KMS-11 (cell line): ENCODE measurements at regions not wholly inside any gene's neighbourhood (a gene's known extent, or its start where the extent isn't known, plus 50 kb on each side); places are given as distances from the start of the nearest gene placed in this dataset.

Experiments used
- H2AFZ ChIP-seq: fragments of 200-600 bp; sonication (generic); 2 replicates; pipeline ENCODE4 v1.6.1; 2016; ENCODE audit warnings: antibody characterized with exemption, mixed run types, low read depth
- H3K27ac ChIP-seq: fragments of 200-600 bp; sonication (generic); 2 replicates; pipeline ENCODE4 v1.6.1; 2016; ENCODE audit warnings: mild to moderate bottlenecking, mixed run types
- H3K27me3 ChIP-seq: fragments of 200-600 bp; sonication (generic); 2 replicates; pipeline ENCODE4 v1.6.1; 2017; ENCODE audit warnings: mild to moderate bottlenecking, low read depth, mixed run types, moderate library complexity; ENCODE audit not compliant: insufficient read depth
- H3K36me3 ChIP-seq: fragments of 200-600 bp; sonication (generic); 2 replicates; pipeline ENCODE4 v1.6.1; 2017; ENCODE audit warnings: mild to moderate bottlenecking, mixed run types; ENCODE audit not compliant: insufficient read depth
- H3K4me1 ChIP-seq: fragments of 200-600 bp; sonication (generic); 2 replicates; pipeline ENCODE4 v1.6.1; 2016; ENCODE audit warnings: mild to moderate bottlenecking, low read depth, mixed run types; ENCODE audit not compliant: poor library complexity, severe bottlenecking
- H3K4me2 ChIP-seq: fragments of 200-600 bp; sonication (generic); 2 replicates; pipeline ENCODE4 v1.7.0; 2016; ENCODE audit warnings: mild to moderate bottlenecking, mixed run types
- H3K4me3 ChIP-seq: fragments of 200-600 bp; sonication (generic); IDR thresholded peaks from 2 replicates; pipeline ENCODE4 v1.6.1; 2017; ENCODE audit warnings: low read depth, low read length, mixed read lengths; ENCODE audit not compliant: insufficient read depth
- H3K79me2 ChIP-seq: fragments of 200-600 bp; sonication (generic); 2 replicates; pipeline ENCODE4 v1.6.1; 2016; ENCODE audit warnings: low read depth, mixed run types; ENCODE audit not compliant: insufficient read depth
- H3K9ac ChIP-seq: fragments of 200-600 bp; sonication (generic); 2 replicates; pipeline ENCODE4 v1.6.1; 2016; ENCODE audit warnings: mild to moderate bottlenecking, mixed run types
- H4K20me1 ChIP-seq: fragments of 200-600 bp; sonication (generic); 2 replicates; pipeline ENCODE4 v1.6.1; 2016; ENCODE audit warnings: mild to moderate bottlenecking, mixed run types; ENCODE audit not compliant: insufficient read depth
- TF ChIP-seq, protein P1 (sequence below): fragments of 200-600 bp; sonication (generic); conservative IDR thresholded peaks from 2 replicates; pipeline ENCODE4 v1.6.1; 2017; ENCODE audit warnings: low read depth, mild to moderate bottlenecking, antibody characterized with exemption, low read length, moderate library complexity, mixed read lengths

- TF ChIP-seq, protein P1, sequence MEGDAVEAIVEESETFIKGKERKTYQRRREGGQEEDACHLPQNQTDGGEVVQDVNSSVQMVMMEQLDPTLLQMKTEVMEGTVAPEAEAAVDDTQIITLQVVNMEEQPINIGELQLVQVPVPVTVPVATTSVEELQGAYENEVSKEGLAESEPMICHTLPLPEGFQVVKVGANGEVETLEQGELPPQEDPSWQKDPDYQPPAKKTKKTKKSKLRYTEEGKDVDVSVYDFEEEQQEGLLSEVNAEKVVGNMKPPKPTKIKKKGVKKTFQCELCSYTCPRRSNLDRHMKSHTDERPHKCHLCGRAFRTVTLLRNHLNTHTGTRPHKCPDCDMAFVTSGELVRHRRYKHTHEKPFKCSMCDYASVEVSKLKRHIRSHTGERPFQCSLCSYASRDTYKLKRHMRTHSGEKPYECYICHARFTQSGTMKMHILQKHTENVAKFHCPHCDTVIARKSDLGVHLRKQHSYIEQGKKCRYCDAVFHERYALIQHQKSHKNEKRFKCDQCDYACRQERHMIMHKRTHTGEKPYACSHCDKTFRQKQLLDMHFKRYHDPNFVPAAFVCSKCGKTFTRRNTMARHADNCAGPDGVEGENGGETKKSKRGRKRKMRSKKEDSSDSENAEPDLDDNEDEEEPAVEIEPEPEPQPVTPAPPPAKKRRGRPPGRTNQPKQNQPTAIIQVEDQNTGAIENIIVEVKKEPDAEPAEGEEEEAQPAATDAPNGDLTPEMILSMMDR = no peak
Observed at GRCh38 chr18:24677011-24677410, 216.6 kb downstream of the HRH4 start.

DNA sequence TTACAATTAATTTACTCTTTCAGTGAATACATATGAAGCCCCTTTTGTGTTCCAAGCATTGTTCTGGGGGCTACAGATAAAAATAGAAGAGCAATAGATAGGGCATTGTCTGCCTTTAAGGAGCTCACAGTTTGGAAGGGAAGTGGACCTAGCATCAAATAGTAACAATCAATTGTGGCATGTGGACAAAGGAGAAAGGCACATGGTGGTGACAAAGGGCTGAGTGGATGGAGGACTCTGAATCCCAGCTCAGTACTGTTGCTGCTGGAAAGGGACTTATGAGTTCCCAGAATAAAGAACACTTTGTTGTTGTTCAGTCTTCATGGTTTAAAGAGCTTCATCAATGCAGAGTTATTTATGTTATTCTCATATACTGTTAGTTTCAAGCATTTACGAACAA lies 217.7 kb downstream of the HRH4 start:
- no peak overlapping the region for H3K4me3 ChIP-seq
- no peaks in the 10 kb centered on the region for H3K36me3 ChIP-seq
- no peak overlapping the region for H3K27ac ChIP-seq
- TF ChIP-seq, protein P1 = no peak
- H3K79me2 ChIP-seq = no peaks in the 10 kb centered on the region
- H3K9ac ChIP-seq = no peak overlapping the region
- no peak overlapping the region for H2AFZ ChIP-seq
- no peaks in the 10 kb centered on the region for H4K20me1 ChIP-seq
- H3K4me1 ChIP-seq = peaks cover 32% of the 10 kb centered on the region
- H3K27me3 ChIP-seq = no peaks in the 10 kb centered on the region
- H3K4me2 ChIP-seq = no peak overlapping the region

More at GRCh38 chr18:24677011-24677410, 216.6 kb downstream of the HRH4 start:
- no peaks in the 10 kb centered on the region for H4K20me1 ChIP-seq
- peaks cover 42% of the 10 kb centered on the region for H3K4me1 ChIP-seq
- H3K4me2 ChIP-seq = no peak overlapping the region
- H3K36me3 ChIP-seq = no peaks in the 10 kb centered on the region
- no peak overlapping the region for H3K4me3 ChIP-seq
- no peak overlapping the region for H3K27ac ChIP-seq
- no peaks in the 10 kb centered on the region for H3K79me2 ChIP-seq
- H3K9ac ChIP-seq = no peak overlapping the region
- H2AFZ ChIP-seq = no peak overlapping the region
- H3K27me3 ChIP-seq = no peaks in the 10 kb centered on the region

DNA sequence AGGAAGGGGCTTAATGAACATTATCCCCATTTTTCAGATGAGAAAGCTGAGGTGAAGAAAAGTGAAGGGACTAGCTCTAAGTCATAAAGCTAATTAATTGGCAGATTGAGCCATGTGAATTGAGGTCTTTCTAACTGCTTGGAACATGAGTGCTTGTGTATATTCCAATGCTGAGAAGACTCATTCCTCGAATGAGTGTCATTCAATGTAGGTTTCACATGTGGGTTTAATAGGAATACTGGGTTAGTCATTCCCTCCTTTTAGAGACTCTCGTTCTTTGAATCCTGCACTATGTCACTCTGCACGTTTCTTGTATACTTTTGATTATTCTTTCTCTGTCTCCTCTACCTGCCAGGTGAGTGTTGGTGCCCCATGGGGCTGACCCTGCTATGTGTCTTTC lies 218.2 kb downstream of the HRH4 start:
- H3K4me2 ChIP-seq = no peak overlapping the region
- H3K4me3 ChIP-seq = no peak overlapping the region
- peaks cover 27% of the 10 kb centered on the region for H3K4me1 ChIP-seq
- no peak overlapping the region for H3K9ac ChIP-seq
- TF ChIP-seq, protein P1 = no peak
- H3K27ac ChIP-seq = no peak overlapping the region
- H4K20me1 ChIP-seq = no peaks in the 10 kb centered on the region
- no peaks in the 10 kb centered on the region for H3K27me3 ChIP-seq
- no peak overlapping the region for H2AFZ ChIP-seq
- H3K79me2 ChIP-seq = no peaks in the 10 kb centered on the region
- H3K36me3 ChIP-seq = no peaks in the 10 kb centered on the region

- no peak overlapping the region for H3K27ac ChIP-seq
- H4K20me1 ChIP-seq = no peaks in the 10 kb centered on the region
- TF ChIP-seq, protein P1 = no peak
- H3K27me3 ChIP-seq = no peaks in the 10 kb centered on the region
- H3K36me3 ChIP-seq = no peaks in the 10 kb centered on the region
- H3K4me2 ChIP-seq = no peak overlapping the region
- no peak overlapping the region for H3K9ac ChIP-seq
- H3K4me1 ChIP-seq = peaks cover 22% of the 10 kb centered on the region
- no peak overlapping the region for H3K4me3 ChIP-seq
- H3K79me2 ChIP-seq = no peaks in the 10 kb centered on the region
- H2AFZ ChIP-seq = no peak overlapping the region
Observed at GRCh38 chr18:24679062-24679461, 218.6 kb downstream of the HRH4 start.
